ENCODE measurements at regions not wholly inside any gene's neighbourhood (a gene's known extent, or its start where the extent isn't known, plus 50 kb on each side); places are given as distances from the start of the nearest gene placed in this dataset.

DNA sequence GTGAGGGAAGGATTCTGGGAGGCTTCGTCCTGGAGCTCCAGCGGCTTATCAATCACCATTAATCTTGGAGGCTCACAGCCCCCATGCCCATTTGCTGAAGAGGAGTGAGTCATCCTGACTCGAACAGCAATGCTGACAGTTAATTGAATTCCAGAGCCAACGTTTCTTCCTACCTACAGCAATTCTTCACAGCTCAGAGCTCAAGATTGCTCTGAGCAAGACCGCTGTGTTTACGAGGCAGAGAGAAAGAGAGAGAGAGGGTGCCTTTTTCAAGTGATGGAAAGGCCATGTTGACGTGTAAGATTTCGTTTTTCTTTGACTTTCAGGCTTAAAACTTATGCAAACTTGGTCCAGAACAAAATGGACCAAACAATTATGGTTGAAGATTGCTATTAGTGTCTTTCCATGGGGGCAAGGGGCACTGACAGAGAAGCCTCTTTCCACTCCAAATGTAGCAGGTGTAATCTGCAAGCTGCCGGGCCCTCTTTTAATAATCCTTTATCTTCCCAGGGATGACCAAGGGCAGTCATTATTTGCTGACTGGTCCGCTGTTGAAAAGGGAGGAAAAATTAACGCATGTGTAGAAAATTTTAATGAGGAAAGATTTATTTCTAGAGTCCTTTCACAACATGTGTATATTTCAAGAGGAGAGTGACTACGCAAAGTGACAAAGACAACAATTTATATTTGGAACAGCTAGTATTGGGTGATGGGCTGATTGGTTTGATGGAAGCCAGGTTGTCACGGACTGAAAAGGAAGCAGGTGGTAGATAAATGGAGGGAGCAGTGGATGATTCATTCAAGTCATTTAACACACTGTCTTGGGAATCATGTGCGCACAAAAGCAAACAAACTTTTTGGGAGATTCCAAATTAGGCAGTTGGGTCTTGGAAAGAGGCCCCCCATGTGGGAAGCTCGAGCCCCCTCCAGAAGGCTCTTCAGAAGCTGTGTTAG, 136.1 kb upstream of the IRF2BP2 start (continued):
- no peak for TF ChIP-seq ZNF449 (CRISPR knock-in tag; IDR thresholded peaks at IDR 0.05)
- TF ChIP-seq, protein P1, sequence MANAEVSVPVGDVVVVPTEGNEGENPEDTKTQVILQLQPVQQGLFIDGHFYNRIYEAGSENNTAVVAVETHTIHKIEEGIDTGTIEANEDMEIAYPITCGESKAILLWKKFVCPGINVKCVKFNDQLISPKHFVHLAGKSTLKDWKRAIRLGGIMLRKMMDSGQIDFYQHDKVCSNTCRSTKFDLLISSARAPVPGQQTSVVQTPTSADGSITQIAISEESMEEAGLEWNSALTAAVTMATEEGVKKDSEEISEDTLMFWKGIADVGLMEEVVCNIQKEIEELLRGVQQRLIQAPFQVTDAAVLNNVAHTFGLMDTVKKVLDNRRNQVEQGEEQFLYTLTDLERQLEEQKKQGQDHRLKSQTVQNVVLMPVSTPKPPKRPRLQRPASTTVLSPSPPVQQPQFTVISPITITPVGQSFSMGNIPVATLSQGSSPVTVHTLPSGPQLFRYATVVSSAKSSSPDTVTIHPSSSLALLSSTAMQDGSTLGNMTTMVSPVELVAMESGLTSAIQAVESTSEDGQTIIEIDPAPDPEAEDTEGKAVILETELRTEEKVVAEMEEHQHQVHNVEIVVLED (CRISPR knock-in tag; IDR thresholded peaks at IDR 0.05), result no peak
- no peak for TF ChIP-seq STAG1 (CRISPR knock-in tag; IDR thresholded peaks at IDR 0.05; ENCODE audit: borderline replicate concordance)
- TF ChIP-seq ZNF518B (CRISPR knock-in tag; IDR thresholded peaks at IDR 0.05), result no peak
- no peak for TF ChIP-seq MCM3 (IDR thresholded peaks at IDR 0.05)
- TF ChIP-seq, protein P2, sequence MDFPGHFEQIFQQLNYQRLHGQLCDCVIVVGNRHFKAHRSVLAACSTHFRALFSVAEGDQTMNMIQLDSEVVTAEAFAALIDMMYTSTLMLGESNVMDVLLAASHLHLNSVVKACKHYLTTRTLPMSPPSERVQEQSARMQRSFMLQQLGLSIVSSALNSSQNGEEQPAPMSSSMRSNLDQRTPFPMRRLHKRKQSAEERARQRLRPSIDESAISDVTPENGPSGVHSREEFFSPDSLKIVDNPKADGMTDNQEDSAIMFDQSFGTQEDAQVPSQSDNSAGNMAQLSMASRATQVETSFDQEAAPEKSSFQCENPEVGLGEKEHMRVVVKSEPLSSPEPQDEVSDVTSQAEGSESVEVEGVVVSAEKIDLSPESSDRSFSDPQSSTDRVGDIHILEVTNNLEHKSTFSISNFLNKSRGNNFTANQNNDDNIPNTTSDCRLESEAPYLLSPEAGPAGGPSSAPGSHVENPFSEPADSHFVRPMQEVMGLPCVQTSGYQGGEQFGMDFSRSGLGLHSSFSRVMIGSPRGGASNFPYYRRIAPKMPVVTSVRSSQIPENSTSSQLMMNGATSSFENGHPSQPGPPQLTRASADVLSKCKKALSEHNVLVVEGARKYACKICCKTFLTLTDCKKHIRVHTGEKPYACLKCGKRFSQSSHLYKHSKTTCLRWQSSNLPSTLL (IDR thresholded peaks at IDR 0.05), result peak; percentile 74
- TF ChIP-seq MCM2 (IDR thresholded peaks at IDR 0.05; ENCODE audit: low read depth), result no peak
- no peak for TF ChIP-seq KLF16 (IDR thresholded peaks at IDR 0.05)
- TF ChIP-seq, protein P3, sequence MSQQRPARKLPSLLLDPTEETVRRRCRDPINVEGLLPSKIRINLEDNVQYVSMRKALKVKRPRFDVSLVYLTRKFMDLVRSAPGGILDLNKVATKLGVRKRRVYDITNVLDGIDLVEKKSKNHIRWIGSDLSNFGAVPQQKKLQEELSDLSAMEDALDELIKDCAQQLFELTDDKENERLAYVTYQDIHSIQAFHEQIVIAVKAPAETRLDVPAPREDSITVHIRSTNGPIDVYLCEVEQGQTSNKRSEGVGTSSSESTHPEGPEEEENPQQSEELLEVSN (IDR thresholded peaks at IDR 0.05; ENCODE audit: borderline replicate concordance in 1 of 2, extremely low read depth in 1 of 2, insufficient read depth in 1 of 2, insufficient read length in 1 of 2, low read depth in 1 of 2, low read length in 1 of 2, poor library complexity in 1 of 2, severe bottlenecking in 1 of 2), result peak in 1 of 2 experiments; percentile 10
- no peak for TF ChIP-seq ZNF224 (CRISPR knock-in tag; IDR thresholded peaks at IDR 0.05)
- TF ChIP-seq, protein P4, sequence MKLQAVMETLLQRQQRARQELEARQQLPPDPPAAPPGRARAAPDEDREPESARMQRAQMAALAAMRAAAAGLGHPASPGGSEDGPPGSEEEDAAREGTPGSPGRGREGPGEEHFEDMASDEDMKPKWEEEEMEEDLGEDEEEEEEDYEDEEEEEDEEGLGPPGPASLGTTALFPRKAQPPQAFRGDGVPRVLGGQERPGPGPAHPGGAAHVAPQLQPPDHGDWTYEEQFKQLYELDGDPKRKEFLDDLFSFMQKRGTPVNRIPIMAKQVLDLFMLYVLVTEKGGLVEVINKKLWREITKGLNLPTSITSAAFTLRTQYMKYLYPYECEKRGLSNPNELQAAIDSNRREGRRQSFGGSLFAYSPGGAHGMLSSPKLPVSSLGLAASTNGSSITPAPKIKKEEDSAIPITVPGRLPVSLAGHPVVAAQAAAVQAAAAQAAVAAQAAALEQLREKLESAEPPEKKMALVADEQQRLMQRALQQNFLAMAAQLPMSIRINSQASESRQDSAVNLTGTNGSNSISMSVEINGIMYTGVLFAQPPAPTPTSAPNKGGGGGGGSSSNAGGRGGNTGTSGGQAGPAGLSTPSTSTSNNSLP (IDR thresholded peaks at IDR 0.05; ENCODE audit: borderline replicate concordance, low read depth, low read length), result no peak
- no peak for TF ChIP-seq SAP30 (IDR thresholded peaks at IDR 0.05; ENCODE audit: borderline replicate concordance, insufficient read depth, low read depth, low read length, poor library complexity, severe bottlenecking)
- no peak for TF ChIP-seq BMI1 (IDR thresholded peaks at IDR 0.05; ENCODE audit: low read length)
- no peak for TF ChIP-seq PHB (CRISPR knock-in tag; IDR thresholded peaks at IDR 0.05)

All from K562 (cell line).